ENCODE measurements at regions not wholly inside any gene's neighbourhood (a gene's known extent, or its start where the extent isn't known, plus 50 kb on each side); places are given as distances from the start of the nearest gene placed in this dataset.

DNA sequence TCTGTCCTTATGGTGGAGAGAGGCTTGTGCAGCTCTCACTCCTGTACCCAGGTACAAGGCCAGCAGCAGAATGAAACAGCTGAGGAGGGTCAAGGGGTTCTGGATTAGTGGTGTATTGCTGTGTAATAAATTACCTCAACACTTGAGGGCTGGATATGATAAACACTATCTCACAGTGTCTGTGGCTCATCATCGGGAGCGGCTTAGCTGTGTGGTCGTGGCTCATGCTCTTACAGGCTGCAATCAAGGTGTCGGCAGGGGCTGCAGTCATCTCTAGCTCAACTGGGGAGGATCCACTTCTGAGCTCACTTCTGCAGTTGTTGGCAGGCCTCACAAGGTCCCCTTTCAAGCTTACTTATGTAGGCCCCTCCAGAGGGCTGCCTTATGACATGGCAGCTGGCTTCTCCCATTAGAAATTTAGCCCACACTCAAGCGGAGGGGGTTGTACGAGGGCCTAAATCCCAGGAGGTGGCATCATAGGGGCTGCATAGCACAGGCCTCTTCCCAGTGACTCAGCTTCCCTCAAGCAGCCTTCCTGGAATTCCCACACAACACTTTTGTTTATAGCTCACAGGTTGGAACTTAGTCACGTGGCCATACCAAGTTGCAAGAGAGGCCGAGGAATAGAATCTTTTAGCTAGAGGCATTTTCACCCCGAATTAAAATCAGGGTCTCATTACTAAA lies 148.2 kb upstream of the RPS6KA3 start:
- no TSS peak for BruUV-seq (replicated peaks)
- Histone ChIP-seq H3K4me1 (ENCODE audit: insufficient read depth, low read length) (no peaks in the 10 kb centered on the region), H3K4me2 (ENCODE audit: low read length) (no peak overlapping the region), H3K27ac (ENCODE audit: low read length) (no peak overlapping the region), H3K27me3 (ENCODE audit: low read length) (no peaks in the 10 kb centered on the region), H3F3A (ENCODE audit: low read length, unreplicated experiment) (no peaks in the 10 kb centered on the region), H3K4me3 (ENCODE audit: low read length) (no peak overlapping the region), H4K20me1 (ENCODE audit: low read length) (no peaks in the 10 kb centered on the region), H3K9me3 (ENCODE audit: low read length) (no peaks in the 10 kb centered on the region), H3K79me2 (ENCODE audit: low read length) (no peaks in the 10 kb centered on the region), H3K9me2 (replicated peaks; ENCODE audit: low read length) (no peaks in the 10 kb centered on the region), H3K9ac (ENCODE audit: low read length) (no peak overlapping the region), H3K36me3 (ENCODE audit: low read depth, low read length) (no peaks in the 10 kb centered on the region), H2AFZ (ENCODE audit: low read length) (no peak overlapping the region)
- intact Hi-C loops (cut with micrococcal nuclease), result no loop called here
- CTCF ChIA-PET, result no interaction called here
- POLR2A ChIA-PET (ENCODE audit: unreplicated experiment), result no interaction called here
- ATAC-seq (no peak), DNase-seq (no peak)
- TF ChIP-seq EZH2 (IDR thresholded peaks at IDR 0.05; ENCODE audit: low read length, unreplicated experiment) (no peak), EZH2phosphoT487 (IDR thresholded peaks at IDR 0.05; ENCODE audit: borderline replicate concordance, low read length) (no peak)
- TF ChIP-seq, protein P1, sequence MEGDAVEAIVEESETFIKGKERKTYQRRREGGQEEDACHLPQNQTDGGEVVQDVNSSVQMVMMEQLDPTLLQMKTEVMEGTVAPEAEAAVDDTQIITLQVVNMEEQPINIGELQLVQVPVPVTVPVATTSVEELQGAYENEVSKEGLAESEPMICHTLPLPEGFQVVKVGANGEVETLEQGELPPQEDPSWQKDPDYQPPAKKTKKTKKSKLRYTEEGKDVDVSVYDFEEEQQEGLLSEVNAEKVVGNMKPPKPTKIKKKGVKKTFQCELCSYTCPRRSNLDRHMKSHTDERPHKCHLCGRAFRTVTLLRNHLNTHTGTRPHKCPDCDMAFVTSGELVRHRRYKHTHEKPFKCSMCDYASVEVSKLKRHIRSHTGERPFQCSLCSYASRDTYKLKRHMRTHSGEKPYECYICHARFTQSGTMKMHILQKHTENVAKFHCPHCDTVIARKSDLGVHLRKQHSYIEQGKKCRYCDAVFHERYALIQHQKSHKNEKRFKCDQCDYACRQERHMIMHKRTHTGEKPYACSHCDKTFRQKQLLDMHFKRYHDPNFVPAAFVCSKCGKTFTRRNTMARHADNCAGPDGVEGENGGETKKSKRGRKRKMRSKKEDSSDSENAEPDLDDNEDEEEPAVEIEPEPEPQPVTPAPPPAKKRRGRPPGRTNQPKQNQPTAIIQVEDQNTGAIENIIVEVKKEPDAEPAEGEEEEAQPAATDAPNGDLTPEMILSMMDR (conservative IDR thresholded peaks at IDR 0.05; ENCODE audit: low read depth, low read length), result no peak

DNA sequence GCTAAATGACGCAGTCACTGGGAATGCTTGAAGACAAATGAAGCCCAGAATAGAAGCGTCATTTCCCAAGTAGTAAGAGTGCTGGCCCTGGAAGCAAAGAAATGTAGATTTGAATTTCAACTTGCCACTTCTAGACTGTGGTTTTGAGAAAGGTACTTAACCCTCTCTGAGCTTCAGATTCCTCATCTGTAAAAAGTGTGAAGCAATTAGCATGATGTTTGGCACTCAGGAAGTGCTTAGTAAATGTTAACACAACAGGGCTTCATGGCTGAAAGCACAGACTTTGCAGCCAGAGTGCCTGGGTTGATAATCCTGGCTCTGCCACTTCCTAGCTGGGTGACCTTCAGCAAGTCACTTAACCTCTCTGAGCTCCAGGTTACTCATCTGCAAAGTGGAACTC lies 147.4 kb upstream of the RPS6KA3 start:
- TF ChIP-seq EZH2 (IDR thresholded peaks at IDR 0.05; ENCODE audit: low read length, unreplicated experiment), result no peak
- Histone ChIP-seq H3K4me2 (ENCODE audit: low read length) (no peak overlapping the region), H3K9me3 (ENCODE audit: low read length) (no peaks in the 10 kb centered on the region), H3K9me2 (replicated peaks; ENCODE audit: low read length) (no peaks in the 10 kb centered on the region), H2AFZ (ENCODE audit: low read length) (no peak overlapping the region), H3K4me1 (ENCODE audit: insufficient read depth, low read length) (no peaks in the 10 kb centered on the region), H3K36me3 (ENCODE audit: low read depth, low read length) (no peaks in the 10 kb centered on the region), H3K27me3 (ENCODE audit: low read length) (no peaks in the 10 kb centered on the region), H3K79me2 (ENCODE audit: low read length) (no peaks in the 10 kb centered on the region), H3K4me3 (ENCODE audit: low read length) (no peak overlapping the region), H3F3A (ENCODE audit: low read length, unreplicated experiment) (no peaks in the 10 kb centered on the region), H4K20me1 (ENCODE audit: low read length) (no peaks in the 10 kb centered on the region), H3K9ac (ENCODE audit: low read length) (no peak overlapping the region), H3K27ac (ENCODE audit: low read length) (no peak overlapping the region)
- intact Hi-C loops (cut with micrococcal nuclease), result no loop called here
- ChIA-PET POLR2A (ENCODE audit: unreplicated experiment) (no interaction called here), CTCF (no interaction called here)
- ATAC-seq (no peak), DNase-seq (no peak)
- BruUV-seq (replicated peaks), result no TSS peak

DNA sequence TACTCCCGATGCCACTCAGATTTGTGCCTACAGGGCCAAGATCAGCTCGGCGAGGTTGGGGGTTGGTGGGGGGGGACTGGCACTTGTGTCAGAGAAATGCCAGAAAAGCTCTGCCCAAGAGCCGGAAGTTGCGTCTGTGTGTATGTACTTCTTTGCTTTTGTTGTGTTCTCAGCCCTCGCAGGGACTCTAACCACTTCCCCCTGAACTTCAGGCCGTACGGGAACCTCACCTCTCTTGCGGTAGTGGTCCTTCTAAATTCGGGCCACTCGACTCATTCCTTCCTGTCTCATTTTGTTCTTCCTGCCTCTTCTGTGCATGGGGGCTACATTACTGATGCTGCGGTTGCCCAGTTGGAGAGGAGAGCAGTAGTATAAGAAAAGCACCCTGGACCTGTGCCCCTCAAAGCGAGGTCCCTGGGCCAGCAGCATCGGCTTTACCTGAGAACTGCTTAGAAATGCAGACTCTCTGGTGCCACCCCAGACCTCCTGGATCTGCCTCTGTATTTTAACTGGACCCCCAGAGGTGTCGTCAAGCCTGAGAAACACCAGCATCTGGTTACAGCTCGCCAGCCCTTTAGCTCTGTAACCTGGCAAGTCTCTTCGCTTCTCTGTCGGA lies 146.3 kb upstream of the RPS6KA3 start:
- intact Hi-C loops (cut with micrococcal nuclease), result no loop called here
- no peaks in the 10 kb centered on the region for H3K27me3 ChIP-seq (ENCODE audit: low read length)
- H3K4me2 ChIP-seq (ENCODE audit: low read length), result no peak overlapping the region
- ChIA-PET CTCF (no interaction called here), POLR2A (ENCODE audit: unreplicated experiment) (no interaction called here)
- ATAC-seq, result no peak
- H3K9me3 ChIP-seq (ENCODE audit: low read length), result no peaks in the 10 kb centered on the region
- no peak overlapping the region for H3K27ac ChIP-seq (ENCODE audit: low read length)
- no peaks in the 10 kb centered on the region for H4K20me1 ChIP-seq (ENCODE audit: low read length)
- H3K4me3 ChIP-seq (ENCODE audit: low read length), result no peak overlapping the region
- H3F3A ChIP-seq (ENCODE audit: low read length, unreplicated experiment), result no peaks in the 10 kb centered on the region
- no peaks in the 10 kb centered on the region for H3K36me3 ChIP-seq (ENCODE audit: low read depth, low read length)
- no peak overlapping the region for H2AFZ ChIP-seq (ENCODE audit: low read length)
- TF ChIP-seq EZH2 (IDR thresholded peaks at IDR 0.05; ENCODE audit: low read length, unreplicated experiment), result no peak
- TF ChIP-seq EZH2phosphoT487 (IDR thresholded peaks at IDR 0.05; ENCODE audit: borderline replicate concordance, low read length), result no peak
- TF ChIP-seq, protein P1 (conservative IDR thresholded peaks at IDR 0.05; ENCODE audit: low read depth, low read length), result no peak
- H3K4me1 ChIP-seq (ENCODE audit: insufficient read depth, low read length), result no peaks in the 10 kb centered on the region
- H3K79me2 ChIP-seq (ENCODE audit: low read length), result no peaks in the 10 kb centered on the region
- BruUV-seq (replicated peaks), result no TSS peak
- no peak for DNase-seq
- no peak overlapping the region for H3K9ac ChIP-seq (ENCODE audit: low read length)
- no peaks in the 10 kb centered on the region for H3K9me2 ChIP-seq (replicated peaks; ENCODE audit: low read length)

Data from PC-3 (cell line).